ENCODE measurements at regions not wholly inside any gene's neighbourhood (a gene's known extent, or its start where the extent isn't known, plus 50 kb on each side); places are given as distances from the start of the nearest gene placed in this dataset.

DNA sequence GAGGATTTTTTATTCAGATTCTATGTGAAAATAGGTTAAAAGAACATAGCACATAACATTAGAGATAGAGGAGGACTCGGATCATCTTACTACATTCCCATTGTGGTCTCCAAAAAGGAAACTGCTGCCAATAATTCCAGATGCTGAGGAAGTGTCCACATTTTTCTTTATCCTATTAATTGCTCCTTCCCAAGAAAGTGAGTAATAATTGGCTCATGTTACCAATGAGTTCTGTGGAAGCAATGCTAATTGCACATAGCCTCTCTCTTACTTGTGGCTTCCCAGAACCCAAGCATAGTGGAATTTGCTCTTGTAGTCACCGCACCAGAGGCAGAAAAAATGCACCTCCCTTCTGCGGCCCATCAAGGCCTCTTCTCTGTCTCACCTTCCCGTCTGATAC, 208.4 kb downstream of the PLOD2 start:
- TF ChIP-seq, protein P1, sequence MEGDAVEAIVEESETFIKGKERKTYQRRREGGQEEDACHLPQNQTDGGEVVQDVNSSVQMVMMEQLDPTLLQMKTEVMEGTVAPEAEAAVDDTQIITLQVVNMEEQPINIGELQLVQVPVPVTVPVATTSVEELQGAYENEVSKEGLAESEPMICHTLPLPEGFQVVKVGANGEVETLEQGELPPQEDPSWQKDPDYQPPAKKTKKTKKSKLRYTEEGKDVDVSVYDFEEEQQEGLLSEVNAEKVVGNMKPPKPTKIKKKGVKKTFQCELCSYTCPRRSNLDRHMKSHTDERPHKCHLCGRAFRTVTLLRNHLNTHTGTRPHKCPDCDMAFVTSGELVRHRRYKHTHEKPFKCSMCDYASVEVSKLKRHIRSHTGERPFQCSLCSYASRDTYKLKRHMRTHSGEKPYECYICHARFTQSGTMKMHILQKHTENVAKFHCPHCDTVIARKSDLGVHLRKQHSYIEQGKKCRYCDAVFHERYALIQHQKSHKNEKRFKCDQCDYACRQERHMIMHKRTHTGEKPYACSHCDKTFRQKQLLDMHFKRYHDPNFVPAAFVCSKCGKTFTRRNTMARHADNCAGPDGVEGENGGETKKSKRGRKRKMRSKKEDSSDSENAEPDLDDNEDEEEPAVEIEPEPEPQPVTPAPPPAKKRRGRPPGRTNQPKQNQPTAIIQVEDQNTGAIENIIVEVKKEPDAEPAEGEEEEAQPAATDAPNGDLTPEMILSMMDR (IDR thresholded peaks at IDR 0.05; ENCODE audit: unreplicated experiment), result no peak
- no TSS peak for BruUV-seq (replicated peaks)
- no peak overlapping the region for H3K4me3 Mint-ChIP-seq (ENCODE audit: low read depth, unreplicated experiment)

DNA sequence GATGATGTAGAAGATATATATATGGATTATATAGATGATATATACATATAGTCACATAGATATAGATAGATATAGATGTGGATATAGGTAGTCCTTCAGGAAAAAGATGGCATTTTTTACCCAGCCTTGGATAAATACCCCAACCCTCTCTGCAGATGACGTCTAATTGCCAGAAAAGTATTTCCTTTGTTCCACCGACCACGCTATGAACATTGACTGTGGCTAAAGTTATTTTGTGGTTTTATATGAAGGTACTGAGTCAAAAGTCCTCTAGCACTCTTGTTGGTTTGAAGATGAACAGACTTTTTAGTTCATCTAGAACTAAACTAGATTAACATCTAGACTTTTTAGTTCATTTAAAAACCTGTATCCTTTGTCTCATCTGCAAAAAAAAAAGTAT, 207.7 kb downstream of the PLOD2 start:
- H3K36me3 Mint-ChIP-seq (ENCODE audit: insufficient read depth, unreplicated experiment), result no peaks in the 10 kb centered on the region
- intact Hi-C loops (cut with micrococcal nuclease; ENCODE audit: unreplicated experiment), result no loop called here
- CTCF ChIA-PET, result no interaction called here
- H3K27me3 Mint-ChIP-seq (ENCODE audit: unreplicated experiment), result no peaks in the 10 kb centered on the region
- no peaks in the 10 kb centered on the region for H3K9me3 Mint-ChIP-seq (ENCODE audit: low read depth, unreplicated experiment)
- BruUV-seq (replicated peaks), result no TSS peak
- DNase-seq, result no peak
- no peak overlapping the region for H3K27ac Mint-ChIP-seq (ENCODE audit: unreplicated experiment)
- H3K4me3 Mint-ChIP-seq (ENCODE audit: low read depth, unreplicated experiment), result no peak overlapping the region
- TF ChIP-seq, protein P1 (IDR thresholded peaks at IDR 0.05; ENCODE audit: unreplicated experiment), result no peak
- no peaks in the 10 kb centered on the region for H3K4me1 Mint-ChIP-seq (ENCODE audit: low read depth, unreplicated experiment)

More for the DNA sequence above, 208.4 kb downstream of the PLOD2 start:
- Mint-ChIP-seq H3K9me3 (ENCODE audit: low read depth, unreplicated experiment) (no peaks in the 10 kb centered on the region), H3K27ac (ENCODE audit: unreplicated experiment) (no peak overlapping the region), H3K4me1 (ENCODE audit: low read depth, unreplicated experiment) (no peaks in the 10 kb centered on the region), H3K36me3 (ENCODE audit: insufficient read depth, unreplicated experiment) (no peaks in the 10 kb centered on the region), H3K27me3 (ENCODE audit: unreplicated experiment) (no peaks in the 10 kb centered on the region)
- intact Hi-C loops (cut with micrococcal nuclease; ENCODE audit: unreplicated experiment), result no loop called here
- CTCF ChIA-PET, result no interaction called here
- DNase-seq, result no peak

DNA sequence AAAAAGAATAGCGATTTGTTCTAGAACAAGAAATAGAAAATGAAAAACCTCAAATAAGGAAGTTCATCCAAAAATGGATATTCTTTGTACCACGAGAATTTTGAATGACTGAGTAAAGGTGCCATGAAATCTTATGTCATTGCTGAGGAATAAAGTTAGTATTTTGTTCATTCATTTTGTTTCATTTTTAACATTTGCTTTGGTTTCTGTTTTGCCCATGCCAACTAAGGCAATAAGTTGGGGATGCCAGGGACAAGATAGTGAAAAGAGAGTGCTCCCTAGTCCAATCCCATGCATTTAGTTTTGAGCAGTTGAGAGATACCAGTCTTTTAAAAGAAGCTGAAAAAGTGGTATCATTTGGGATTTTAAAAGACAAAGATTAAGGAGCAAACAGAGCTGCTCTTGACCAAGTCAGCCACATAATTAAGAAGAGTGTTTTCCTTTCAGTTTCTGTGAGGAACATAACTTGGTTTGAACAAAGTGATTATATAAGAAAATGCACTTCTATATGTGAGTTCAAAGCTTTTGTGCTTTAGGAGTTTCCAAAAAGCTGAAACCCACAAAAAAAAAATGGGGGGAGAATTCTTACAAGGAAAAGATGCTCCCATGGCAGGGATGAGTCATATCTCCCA, 201.4 kb downstream of the PLOD2 start:
- no peak for DNase-seq
- CTCF ChIA-PET, result no interaction called here
- Mint-ChIP-seq H3K9me3 (ENCODE audit: low read depth, unreplicated experiment) (no peaks in the 10 kb centered on the region), H3K4me3 (ENCODE audit: low read depth, unreplicated experiment) (no peak overlapping the region), H3K27me3 (ENCODE audit: unreplicated experiment) (no peaks in the 10 kb centered on the region), H3K36me3 (ENCODE audit: insufficient read depth, unreplicated experiment) (no peaks in the 10 kb centered on the region), H3K4me1 (ENCODE audit: low read depth, unreplicated experiment) (no peaks in the 10 kb centered on the region), H3K27ac (ENCODE audit: unreplicated experiment) (no peak overlapping the region)
- intact Hi-C loops (cut with micrococcal nuclease; ENCODE audit: unreplicated experiment), result no loop called here
- no TSS peak for BruUV-seq (replicated peaks)
- TF ChIP-seq, protein P1 (IDR thresholded peaks at IDR 0.05; ENCODE audit: unreplicated experiment), result no peak

DNA sequence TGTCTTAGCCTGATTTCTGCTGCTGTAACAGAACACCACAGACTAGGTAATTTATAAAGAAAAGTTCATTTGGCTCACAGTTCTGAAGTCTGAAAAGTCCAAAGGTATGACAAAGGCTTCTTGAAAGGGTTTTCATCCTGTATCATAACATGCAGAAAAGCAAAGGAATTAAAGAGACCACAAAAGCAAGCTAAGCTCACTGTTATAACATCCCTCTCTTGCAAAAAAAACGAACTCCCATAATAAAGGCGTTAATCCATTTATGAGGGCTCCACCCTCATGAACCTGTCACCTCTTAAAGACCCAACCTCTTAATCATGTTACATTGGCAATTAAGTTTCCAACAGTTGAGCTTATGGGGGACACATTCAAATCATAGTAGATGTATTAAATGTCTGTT, 197.9 kb downstream of the PLOD2 start:
- no peaks in the 10 kb centered on the region for H3K36me3 Mint-ChIP-seq (ENCODE audit: insufficient read depth, unreplicated experiment)
- CTCF ChIA-PET, result no interaction called here
- no peaks in the 10 kb centered on the region for H3K9me3 Mint-ChIP-seq (ENCODE audit: low read depth, unreplicated experiment)
- H3K27me3 Mint-ChIP-seq (ENCODE audit: unreplicated experiment), result no peaks in the 10 kb centered on the region
- H3K4me1 Mint-ChIP-seq (ENCODE audit: low read depth, unreplicated experiment), result peaks cover 4% of the 10 kb centered on the region
- DNase-seq, result no peak
- TF ChIP-seq, protein P1 (IDR thresholded peaks at IDR 0.05; ENCODE audit: unreplicated experiment), result no peak
- intact Hi-C loops (cut with micrococcal nuclease; ENCODE audit: unreplicated experiment), result no loop called here
- no peak overlapping the region for H3K27ac Mint-ChIP-seq (ENCODE audit: unreplicated experiment)
- no TSS peak for BruUV-seq (replicated peaks)
- H3K4me3 Mint-ChIP-seq (ENCODE audit: low read depth, unreplicated experiment), result no peak overlapping the region

Measured in Calu3 (cell line).